ENCODE measurements at regions not wholly inside any gene's neighbourhood (a gene's known extent, or its start where the extent isn't known, plus 50 kb on each side); places are given as distances from the start of the nearest gene placed in this dataset.

DNA sequence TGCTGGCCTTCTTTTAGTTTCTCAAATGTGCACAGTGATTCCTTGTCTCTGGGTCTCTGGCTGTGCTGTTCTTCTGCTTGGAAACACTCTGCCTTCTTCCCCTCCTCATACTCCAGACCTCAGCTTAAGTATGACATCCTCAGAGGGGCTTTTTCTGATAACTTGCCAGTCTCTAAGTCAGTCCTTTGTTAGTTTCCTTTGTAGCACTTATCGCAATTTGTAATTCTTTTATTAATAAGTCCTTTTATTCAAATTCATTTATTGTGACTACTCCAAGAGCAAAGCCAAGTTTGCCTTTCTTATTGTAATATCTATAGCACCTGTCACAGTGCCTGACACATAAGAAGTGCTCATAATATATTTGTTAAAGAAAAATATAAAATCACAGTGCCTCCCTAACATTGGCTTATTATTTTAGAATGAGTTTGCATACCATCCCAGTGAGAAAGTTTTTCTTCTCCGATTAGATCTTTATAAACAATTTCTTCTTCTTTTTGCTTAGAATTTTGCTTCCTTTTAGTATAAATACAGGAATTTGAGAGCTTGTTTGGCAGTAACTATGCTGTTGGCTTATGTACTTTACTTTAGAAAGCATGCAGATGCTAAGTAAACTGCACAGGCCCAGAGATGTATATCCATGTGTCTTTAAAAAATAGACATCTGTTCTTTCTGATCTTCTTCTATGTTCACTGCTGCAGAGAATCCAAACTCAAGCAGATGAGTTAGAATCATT is 198.0 kb downstream of the GAS1 start:
- no peak overlapping the region for H3K9ac ChIP-seq (ENCODE audit: insufficient read depth, low read length, poor library complexity, severe bottlenecking)
- H3K27ac Mint-ChIP-seq = no peak overlapping the region
- H4K20me1 ChIP-seq (ENCODE audit: insufficient read depth, low read length) = no peaks in the 10 kb centered on the region
- H3K4me3 ChIP-seq (replicated peaks in 1 of 3; ENCODE audit: low read depth in 2 of 3, low read length in 3 of 3) = no peak overlapping the region
- no peak overlapping the region for H3K4me3 Mint-ChIP-seq
- no peak for DNase-seq
- no peaks in the 10 kb centered on the region for H3K36me3 Mint-ChIP-seq
- H3K27me3 Mint-ChIP-seq (ENCODE audit: low read depth in 3 of 3) = peaks cover 4 to 11% (median 8%) of the 10 kb centered on the region in 3 donors
- H3K4me2 ChIP-seq (replicated peaks; ENCODE audit: extremely low read depth, low read length, poor library complexity, severe bottlenecking) = no peak overlapping the region
- no peak overlapping the region for H3K27ac ChIP-seq (ENCODE audit: low read depth in 1 of 2, low read length in 2 of 2)
- no CpG with 5 or more reads among the region's 2 CpGs for WGBS (ENCODE audit: insufficient coverage)
- H3K4me1 ChIP-seq (ENCODE audit: control insufficient read depth in 1 of 2, insufficient read depth in 2 of 2, low read length in 2 of 2) = no peaks in the 10 kb centered on the region
- TF ChIP-seq, protein P1, sequence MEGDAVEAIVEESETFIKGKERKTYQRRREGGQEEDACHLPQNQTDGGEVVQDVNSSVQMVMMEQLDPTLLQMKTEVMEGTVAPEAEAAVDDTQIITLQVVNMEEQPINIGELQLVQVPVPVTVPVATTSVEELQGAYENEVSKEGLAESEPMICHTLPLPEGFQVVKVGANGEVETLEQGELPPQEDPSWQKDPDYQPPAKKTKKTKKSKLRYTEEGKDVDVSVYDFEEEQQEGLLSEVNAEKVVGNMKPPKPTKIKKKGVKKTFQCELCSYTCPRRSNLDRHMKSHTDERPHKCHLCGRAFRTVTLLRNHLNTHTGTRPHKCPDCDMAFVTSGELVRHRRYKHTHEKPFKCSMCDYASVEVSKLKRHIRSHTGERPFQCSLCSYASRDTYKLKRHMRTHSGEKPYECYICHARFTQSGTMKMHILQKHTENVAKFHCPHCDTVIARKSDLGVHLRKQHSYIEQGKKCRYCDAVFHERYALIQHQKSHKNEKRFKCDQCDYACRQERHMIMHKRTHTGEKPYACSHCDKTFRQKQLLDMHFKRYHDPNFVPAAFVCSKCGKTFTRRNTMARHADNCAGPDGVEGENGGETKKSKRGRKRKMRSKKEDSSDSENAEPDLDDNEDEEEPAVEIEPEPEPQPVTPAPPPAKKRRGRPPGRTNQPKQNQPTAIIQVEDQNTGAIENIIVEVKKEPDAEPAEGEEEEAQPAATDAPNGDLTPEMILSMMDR (IDR thresholded peaks at IDR 0.05) = no peak
- H3K36me3 ChIP-seq (replicated peaks in 1 of 2; ENCODE audit: control insufficient read depth in 1 of 2, insufficient read depth in 2 of 2, low read length in 2 of 2) = no peaks in the 10 kb centered on the region
- H3K27me3 ChIP-seq (ENCODE audit: control insufficient read depth in 2 of 2, insufficient read depth in 2 of 2, low read length in 2 of 2) = peaks cover 0 to 3% of the 10 kb centered on the region in 2 donors
- peaks cover 0 to 19% (median 7%) of the 10 kb centered on the region in 7 donors for H3K9me3 Mint-ChIP-seq
- H2AFZ ChIP-seq (ENCODE audit: insufficient read depth, low read depth, low read length, poor library complexity, severe bottlenecking) = no peak overlapping the region
- H3K4me1 Mint-ChIP-seq = no peaks in the 10 kb centered on the region
- H3K79me2 ChIP-seq (ENCODE audit: insufficient read depth, low read length) = no peaks in the 10 kb centered on the region
- peaks cover 0 to 2% of the 10 kb centered on the region in 2 donors for H3K9me3 ChIP-seq (replicated peaks in 1 of 2; ENCODE audit: control insufficient read depth in 1 of 2, insufficient read depth in 1 of 2, low read length in 2 of 2)
- intact Hi-C loops (cut with micrococcal nuclease) = no loop called here

DNA sequence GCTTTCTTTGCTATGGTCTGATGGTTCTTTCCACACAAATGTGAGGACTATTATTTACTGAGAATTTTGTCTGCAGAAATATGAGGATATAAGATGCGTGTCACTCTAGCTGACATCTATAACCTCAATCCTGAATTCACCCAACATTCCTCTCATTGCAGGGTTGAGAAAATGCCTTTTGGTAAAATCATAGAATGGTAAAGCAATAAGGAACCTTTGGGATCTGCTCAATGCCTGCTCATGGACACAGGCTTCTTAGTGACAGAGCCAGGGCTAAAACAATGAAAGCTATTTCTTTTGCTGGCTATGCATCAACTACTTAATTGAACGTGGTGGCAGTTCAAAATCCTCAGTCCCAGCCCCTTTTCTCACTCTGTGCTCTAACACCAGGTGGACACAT is 199.6 kb downstream of the GAS1 start:
- Histone ChIP-seq H3K4me3 (replicated peaks in 1 of 3; ENCODE audit: low read depth in 2 of 3, low read length in 3 of 3) (no peak overlapping the region), H3K9me3 (replicated peaks in 1 of 2; ENCODE audit: control insufficient read depth in 1 of 2, insufficient read depth in 1 of 2, low read length in 2 of 2) (peaks cover 0 to 2% of the 10 kb centered on the region in 2 donors), H3K27me3 (ENCODE audit: control insufficient read depth in 2 of 2, insufficient read depth in 2 of 2, low read length in 2 of 2) (peaks cover 0 to 3% of the 10 kb centered on the region in 2 donors), H4K20me1 (ENCODE audit: insufficient read depth, low read length) (no peaks in the 10 kb centered on the region), H3K9ac (ENCODE audit: insufficient read depth, low read length, poor library complexity, severe bottlenecking) (no peak overlapping the region), H3K4me2 (replicated peaks; ENCODE audit: extremely low read depth, low read length, poor library complexity, severe bottlenecking) (no peak overlapping the region), H2AFZ (ENCODE audit: insufficient read depth, low read depth, low read length, poor library complexity, severe bottlenecking) (no peak overlapping the region), H3K79me2 (ENCODE audit: insufficient read depth, low read length) (no peaks in the 10 kb centered on the region), H3K27ac (ENCODE audit: low read depth in 1 of 2, low read length in 2 of 2) (no peak overlapping the region), H3K36me3 (replicated peaks in 1 of 2; ENCODE audit: control insufficient read depth in 1 of 2, insufficient read depth in 2 of 2, low read length in 2 of 2) (no peaks in the 10 kb centered on the region), H3K4me1 (ENCODE audit: control insufficient read depth in 1 of 2, insufficient read depth in 2 of 2, low read length in 2 of 2) (no peaks in the 10 kb centered on the region)
- H3K36me3 Mint-ChIP-seq = no peaks in the 10 kb centered on the region
- H3K4me1 Mint-ChIP-seq = no peaks in the 10 kb centered on the region
- intact Hi-C loops (cut with micrococcal nuclease) = no loop called here
- WGBS (ENCODE audit: insufficient coverage) = no CpG with 5 or more reads among the region's 2 CpGs
- H3K9me3 Mint-ChIP-seq = peaks cover 3 to 19% (median 7%) of the 10 kb centered on the region in 7 donors
- TF ChIP-seq, protein P1 (IDR thresholded peaks at IDR 0.05) = no peak
- no peak overlapping the region for H3K27ac Mint-ChIP-seq
- no peak overlapping the region for H3K4me3 Mint-ChIP-seq
- no peak for DNase-seq
- peaks cover 4 to 11% (median 8%) of the 10 kb centered on the region in 3 donors for H3K27me3 Mint-ChIP-seq (ENCODE audit: low read depth in 3 of 3)

Measured in CD14-positive monocyte (primary cell).